IPS DF 19.7 (cell line): ENCODE measurements at regions not wholly inside any gene's neighbourhood (a gene's known extent, or its start where the extent isn't known, plus 50 kb on each side); places are given as distances from the start of the nearest gene placed in this dataset.

Experiments used
- DNase-seq: peaks from one replicate; pipeline ENCODE4 v3.0.0-alpha.2; 2013; ENCODE audit warnings: low read depth, low spot score

DNA sequence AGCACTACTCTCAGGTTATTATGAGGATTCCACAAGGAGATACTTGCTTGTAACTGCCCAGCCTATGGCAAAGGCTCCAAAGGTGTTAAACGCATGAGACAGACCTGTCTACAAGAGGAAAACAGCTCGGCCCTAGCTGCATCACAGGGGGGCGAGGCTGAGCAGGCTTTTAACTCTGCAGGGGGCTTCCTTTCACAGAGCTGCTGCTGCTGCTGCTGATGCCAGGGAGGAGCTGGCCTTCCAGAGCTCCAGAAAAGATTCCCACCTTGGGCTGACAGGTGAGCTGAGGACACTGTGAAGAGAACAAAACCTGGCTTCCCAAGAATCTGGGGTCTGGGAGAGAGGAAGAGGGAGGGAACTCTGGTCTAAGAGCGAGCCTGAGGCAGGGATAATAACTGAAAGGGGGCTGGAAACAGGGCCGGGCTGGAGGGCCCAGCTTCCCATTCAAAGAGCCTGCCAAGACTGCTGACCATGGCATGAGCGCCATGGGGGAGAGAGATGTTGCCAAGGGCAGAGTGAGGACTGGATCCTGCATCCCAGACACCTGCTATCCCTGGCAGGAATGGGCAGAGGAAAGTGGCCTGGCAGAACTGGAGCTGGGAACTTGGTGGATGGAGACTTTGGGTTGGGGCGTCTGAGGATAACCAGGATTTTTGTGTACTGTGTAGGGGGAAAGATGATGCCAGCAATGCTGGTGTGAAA lies 211.1 kb upstream of the LRFN2 start:
- no peak for DNase-seq

DNA sequence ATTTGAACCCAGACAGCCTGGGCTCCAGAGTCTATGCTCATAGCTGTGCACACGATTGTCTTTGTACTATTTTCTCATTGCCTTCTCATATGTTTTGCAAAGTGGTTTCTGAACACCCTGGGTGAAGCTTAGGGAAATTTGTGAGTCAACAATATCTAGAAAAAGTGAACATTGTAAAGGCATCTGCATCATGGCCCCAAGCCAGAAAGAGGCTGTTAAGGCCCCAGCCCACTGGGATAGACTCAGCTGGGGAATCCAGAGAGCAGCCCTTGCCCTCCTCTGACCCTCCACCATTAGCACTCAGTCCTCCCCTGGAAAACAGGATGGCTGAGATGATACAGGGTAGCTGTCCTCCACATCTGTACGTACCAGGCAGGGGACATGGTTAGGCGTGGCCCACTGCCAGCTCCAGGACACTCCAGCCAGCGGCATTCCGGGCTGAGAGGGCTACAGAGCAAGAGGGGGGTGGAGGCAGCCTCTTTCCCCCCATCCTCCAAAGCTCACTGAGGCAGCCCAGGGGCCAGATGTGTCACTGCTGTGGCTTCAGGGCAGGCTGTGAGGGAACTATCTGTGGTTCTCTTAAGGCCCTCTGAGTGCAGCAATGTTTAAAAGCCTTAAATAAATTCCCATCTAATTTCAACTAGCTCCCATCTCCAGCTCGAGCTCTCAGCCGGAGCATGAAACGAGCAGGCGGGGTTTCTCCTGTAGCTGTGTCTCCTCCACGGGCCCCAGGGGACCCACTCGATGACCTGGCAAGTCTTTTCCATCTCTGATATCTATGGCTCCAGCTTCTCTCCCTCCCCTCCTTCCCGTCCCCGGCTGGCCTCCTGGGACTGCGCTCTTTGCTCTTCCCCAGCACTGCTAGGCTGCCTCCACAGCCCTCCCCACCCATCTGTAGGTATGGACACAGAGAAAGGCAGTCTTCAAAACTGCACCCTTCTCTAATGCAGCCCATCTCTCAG lies 209.4 kb upstream of the LRFN2 start:
- no peak for DNase-seq

DNA sequence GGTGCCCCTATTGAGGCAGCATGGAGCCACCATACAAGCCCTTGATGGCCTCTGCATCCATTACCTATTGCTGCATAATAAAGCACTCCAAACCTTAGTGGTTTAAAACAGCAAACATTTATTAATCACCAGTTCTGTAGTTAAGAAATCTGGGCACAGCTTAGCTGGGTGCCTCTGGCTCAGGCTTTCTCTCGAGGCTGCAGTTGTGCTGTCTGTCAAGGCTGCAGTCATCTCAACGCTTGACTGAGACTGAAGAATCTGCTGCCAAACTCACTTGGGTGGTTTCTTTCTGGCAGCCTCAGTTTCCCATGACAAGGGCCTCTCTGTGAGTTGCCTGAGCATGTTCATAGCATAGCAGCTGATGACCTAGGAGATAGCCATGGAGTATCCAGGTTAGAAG lies 207.4 kb upstream of the LRFN2 start:
- DNase-seq = no peak

DNA sequence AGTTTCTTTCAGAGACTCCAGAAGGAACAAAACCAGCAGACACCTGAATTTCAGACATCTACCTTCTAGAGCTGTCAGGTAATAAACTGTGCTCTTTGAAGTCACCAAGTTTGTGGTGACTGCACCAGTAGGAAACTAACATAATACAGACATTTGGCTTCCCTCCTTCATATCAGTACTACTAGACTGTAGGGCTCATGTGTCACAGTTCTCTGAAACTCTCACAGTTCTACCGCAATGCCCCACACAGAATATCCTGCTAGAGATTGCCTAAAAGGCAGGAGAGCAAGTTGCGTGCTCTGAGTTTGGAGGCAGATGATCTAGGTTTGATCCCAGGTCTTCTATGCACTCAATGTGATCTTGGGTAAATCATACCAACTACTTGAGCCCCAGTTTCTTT lies 205.0 kb upstream of the LRFN2 start:
- no peak for DNase-seq

DNA sequence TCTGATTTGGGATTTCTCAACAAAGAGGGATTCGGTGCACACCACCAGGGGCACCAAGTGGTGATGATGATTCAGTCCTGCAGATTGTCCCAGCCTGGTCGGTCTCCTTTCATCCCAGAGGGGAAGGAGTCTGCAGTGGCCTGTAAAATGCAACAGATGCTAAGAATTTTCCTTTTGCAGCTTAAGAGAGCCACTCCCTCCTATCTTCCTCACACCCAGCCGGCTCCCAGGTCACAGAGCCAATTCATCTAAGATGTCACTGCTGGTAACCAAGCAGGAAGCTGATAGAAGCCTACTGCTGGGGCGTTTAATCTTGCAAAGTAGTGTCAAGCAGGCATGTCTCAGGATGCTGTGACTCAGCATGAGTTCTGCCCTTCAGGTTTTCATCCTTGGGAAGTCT lies 203.8 kb upstream of the LRFN2 start:
- no peak for DNase-seq

DNA sequence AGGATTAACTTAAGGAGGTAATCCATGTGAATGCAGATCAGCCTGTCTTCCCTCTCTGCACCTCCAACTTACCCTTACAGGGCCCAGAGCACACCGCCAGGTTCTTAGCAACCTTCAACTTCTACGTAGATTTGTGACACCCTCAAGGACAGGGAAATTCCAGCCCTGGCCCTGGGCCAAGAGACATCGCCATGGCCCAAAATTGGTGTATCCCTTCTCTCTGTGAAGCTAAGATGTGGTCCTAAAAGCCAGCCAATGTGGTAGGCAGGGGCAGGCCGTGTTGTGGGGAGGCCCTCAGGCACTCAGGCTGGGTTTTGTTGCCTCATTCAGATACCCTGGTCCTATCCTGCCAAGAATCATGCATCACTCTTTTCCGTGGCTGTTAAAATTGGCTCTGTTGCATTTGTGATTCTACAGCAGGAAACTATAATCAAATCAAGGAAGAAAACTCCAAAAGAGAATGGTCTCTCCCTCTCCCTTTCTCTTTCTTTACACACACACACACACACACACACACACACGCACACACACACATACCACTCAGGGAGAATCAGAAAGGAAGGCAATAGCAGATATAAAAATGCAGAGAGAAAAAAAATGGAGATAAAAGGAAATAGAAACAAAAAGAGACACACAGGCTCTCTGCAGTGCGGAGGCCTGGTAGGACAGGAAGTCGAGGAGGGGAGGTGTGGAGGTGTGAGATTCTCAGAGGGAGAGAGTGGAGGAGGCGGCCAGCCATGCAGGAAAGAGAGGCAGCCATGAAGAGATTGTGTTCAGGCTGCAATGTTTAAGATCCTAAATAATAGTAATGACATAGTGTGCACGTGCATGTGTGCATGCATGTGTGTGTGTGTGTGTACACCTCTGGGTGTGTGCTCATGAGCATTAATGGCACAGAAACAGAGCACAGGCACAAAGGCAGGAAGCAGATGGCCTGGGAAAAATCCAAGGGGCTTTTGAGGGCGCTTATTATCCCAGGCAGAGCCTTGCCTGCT lies 201.8 kb upstream of the LRFN2 start:
- DNase-seq = no peak

- DNase-seq = no peak
Observed at GRCh38 chr6:40782355-40782754, 195.2 kb upstream of the LRFN2 start.

DNA sequence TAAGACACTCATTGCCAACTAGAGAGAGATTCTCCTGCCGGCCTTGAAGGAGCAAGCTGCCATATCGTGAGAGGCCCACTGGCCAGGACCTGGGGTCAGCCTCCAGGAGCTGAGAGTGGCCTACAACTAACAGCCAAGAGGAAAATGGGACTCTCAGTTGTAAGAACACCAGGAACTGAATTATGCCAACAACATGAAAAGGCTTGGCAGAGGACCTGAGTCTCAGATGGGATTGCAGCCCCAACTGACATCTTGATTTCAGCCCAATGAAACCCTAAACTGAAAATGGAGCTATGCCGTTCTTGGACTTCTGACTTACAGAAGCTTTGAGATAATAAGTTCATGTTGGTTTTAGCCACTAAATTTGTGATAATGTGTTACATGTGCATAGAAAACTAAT lies 193.5 kb upstream of the LRFN2 start:
- DNase-seq = no peak

DNA sequence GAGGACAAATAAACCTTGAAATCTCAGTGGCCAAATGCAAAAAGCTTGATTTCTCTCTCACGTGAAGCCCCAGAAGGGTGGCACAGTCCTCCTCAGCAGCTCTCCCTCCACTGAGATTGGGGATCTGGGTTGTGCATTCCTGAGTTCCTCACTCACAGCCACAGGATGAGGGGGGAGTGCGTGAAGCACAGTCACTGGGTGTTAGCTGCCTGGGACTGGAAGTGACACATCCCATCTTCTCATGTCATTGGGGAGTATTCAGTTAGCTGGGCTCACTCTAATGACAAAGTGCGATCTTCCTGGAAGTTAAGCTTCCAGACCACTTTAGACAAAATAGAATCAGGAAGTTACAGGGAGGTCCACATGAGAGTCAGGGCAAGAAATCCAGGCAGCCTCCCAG lies 192.2 kb upstream of the LRFN2 start:
- no peak for DNase-seq

GRCh38 chr6:40778918-40779317 lies 191.8 kb upstream of the LRFN2 start:
- DNase-seq = no peak

- DNase-seq = no peak
Observed at GRCh38 chr6:40778196-40778595, 191.0 kb upstream of the LRFN2 start.

DNA sequence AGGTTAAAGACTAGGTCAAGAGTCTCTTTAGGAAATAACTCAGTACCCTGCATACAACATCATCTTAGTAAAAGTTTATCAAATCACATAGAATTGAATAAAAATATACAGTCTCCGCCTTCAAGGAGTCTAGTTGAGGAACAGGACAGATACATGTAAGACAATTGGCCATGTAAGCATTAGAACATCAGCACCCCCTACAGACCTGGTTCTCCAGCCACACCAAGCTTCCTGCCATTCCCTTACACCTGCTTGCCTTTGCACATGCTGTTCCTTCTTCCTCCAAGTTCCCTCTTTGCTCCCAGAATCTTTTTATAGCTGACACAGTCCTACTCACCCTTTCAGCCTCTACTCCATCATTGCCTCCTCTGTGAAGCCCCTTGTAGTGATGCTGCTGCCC lies 187.8 kb upstream of the LRFN2 start:
- DNase-seq = no peak

GRCh38 chr6:40770794-40771193 lies 183.6 kb upstream of the LRFN2 start:
- DNase-seq = no peak

GRCh38 chr6:40764726-40765125 lies 177.6 kb upstream of the LRFN2 start:
- no peak for DNase-seq

GRCh38 chr6:40762981-40763380 lies 175.8 kb upstream of the LRFN2 start:
- DNase-seq = no peak

DNA sequence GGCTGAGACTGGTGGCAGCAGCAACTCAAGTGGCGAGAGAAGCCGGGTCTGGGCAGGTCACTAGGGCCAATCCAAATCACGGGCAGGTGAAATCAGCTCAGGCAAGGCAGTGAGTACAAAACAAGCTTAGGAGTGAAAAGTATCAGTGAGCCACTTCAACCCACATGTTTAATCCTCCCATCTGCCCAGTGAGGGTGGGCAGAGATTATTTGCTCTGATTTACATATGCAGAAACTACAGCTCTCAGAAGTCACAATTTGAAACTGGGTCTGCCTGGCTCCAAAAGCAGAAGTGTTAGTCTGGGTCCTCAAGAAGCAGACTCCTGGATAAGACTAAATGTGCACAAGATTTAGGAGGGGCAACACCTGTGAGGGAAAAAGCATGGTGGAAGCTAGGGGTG lies 173.7 kb upstream of the LRFN2 start:
- DNase-seq = no peak

- DNase-seq = no peak
Observed at GRCh38 chr6:40759838-40760237, 172.7 kb upstream of the LRFN2 start.

DNA sequence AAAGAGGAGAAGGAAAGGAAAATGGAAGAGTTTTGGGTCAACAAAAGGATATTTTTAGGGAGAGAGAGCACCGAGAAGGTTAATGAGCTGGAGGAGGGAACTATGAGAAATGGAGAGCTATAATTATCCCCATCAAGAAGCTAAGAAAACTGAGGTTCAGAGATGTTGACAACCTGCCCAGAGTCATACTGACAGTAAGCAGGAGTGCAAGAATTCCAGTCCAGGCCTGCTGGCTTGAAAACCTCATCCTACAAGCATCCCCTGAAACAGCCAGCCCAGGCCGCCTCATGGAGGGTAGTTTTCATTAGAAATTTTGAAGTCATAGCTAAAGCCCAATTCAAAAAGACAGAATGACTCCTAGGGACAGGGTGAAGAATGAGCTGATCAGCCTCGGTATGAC lies 172.1 kb upstream of the LRFN2 start:
- DNase-seq = no peak

GRCh38 chr6:40755749-40756452 lies 168.7 kb upstream of the LRFN2 start:
- DNase-seq = no peak

DNA sequence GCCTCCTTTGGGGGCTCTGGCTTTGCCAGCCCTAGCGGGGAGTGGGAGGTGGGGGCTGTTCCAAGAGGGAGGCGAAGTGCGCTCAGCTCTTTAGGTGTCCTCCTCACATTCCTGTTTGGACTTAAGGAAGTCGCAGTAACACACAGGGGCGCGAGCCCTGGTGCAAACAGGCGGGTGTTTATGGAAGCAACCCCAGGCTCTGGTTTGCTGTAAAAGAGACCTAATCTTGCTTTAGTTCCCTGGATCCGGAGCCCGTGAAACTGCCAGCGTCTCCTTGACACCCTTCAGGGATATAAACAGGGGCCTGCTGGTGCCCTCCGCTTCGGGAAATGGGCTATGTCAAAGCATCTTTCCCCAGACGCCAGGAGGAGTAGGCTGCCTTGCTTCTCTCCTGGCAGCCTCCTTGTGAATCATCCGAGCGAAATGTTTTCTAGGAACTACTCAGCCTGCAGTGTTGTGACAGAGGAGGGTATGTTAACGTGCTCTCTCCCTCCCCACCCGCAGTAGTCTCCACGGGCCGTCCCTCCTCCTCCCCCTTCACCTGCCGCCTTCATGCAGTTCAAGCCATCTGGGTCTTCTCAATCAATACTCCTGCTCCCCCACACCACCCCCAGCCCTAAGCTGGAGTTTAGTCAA lies 168.0 kb upstream of the LRFN2 start:
- no peak for DNase-seq
